Trophoblast cell (in vitro differentiated cells and primary cell): ENCODE measurements at regions not wholly inside any gene's neighbourhood (a gene's known extent, or its start where the extent isn't known, plus 50 kb on each side); places are given as distances from the start of the nearest gene placed in this dataset.

Source experiments
- DNase-seq, 2 donors: peaks; one replicate each; pipeline ENCODE4 v3.0.0-alpha.2; 2016
- H2AFZ ChIP-seq: 2 replicates; pipeline ENCODE4 v1.6.1; 2013; ENCODE audit warnings: low read length, moderate library complexity, mild to moderate bottlenecking; ENCODE audit not compliant: insufficient read depth, poor library complexity
- H2AK5ac ChIP-seq: 2 replicates; pipeline ENCODE4 v1.6.1; 2013; ENCODE audit warnings: mild to moderate bottlenecking, low read length
- H2BK120ac ChIP-seq: 2 replicates; pipeline ENCODE4 v1.6.1; 2013; ENCODE audit warnings: low read length, mild to moderate bottlenecking, moderate library complexity; ENCODE audit not compliant: insufficient read depth, poor library complexity
- H2BK12ac ChIP-seq: 2 replicates; pipeline ENCODE4 v1.6.1; 2013; ENCODE audit warnings: mild to moderate bottlenecking, low read length, moderate library complexity
- H2BK5ac ChIP-seq: 2 replicates; pipeline ENCODE4 v1.6.1; 2013; ENCODE audit warnings: low read length, low read depth, moderate library complexity, mild to moderate bottlenecking; ENCODE audit not compliant: poor library complexity
- H3K14ac ChIP-seq: 2 replicates; pipeline ENCODE4 v1.6.1; 2013; ENCODE audit warnings: mild to moderate bottlenecking, low read length
- H3K18ac ChIP-seq: 2 replicates; pipeline ENCODE4 v1.6.1; 2013; ENCODE audit warnings: mild to moderate bottlenecking, low read length
- H3K23ac ChIP-seq: 2 replicates; pipeline ENCODE4 v1.6.1; 2013; ENCODE audit warnings: low read length
- H3K27ac ChIP-seq: 2 replicates; pipeline ENCODE4 v1.5.1; 2013; ENCODE audit warnings: low read depth, mild to moderate bottlenecking, inconsistent platforms, low read length, moderate library complexity
- H3K27me3 ChIP-seq: 2 replicates; pipeline ENCODE4 v1.6.1; 2013; ENCODE audit warnings: inconsistent platforms, mild to moderate bottlenecking, low read length, moderate library complexity; ENCODE audit not compliant: insufficient read depth
- H3K36me3 ChIP-seq, 2 experiments: 1 replicate in 1 of 2; 2 replicates in 1 of 2; pipeline ENCODE4 v1.6.1; 2013; ENCODE audit warnings: low read length in 2 of 2, mild to moderate bottlenecking in 2 of 2, moderate library complexity in 1 of 2; ENCODE audit not compliant: insufficient read depth in 2 of 2, control insufficient read depth in 1 of 2
- H3K4ac ChIP-seq: 2 replicates; pipeline ENCODE4 v1.6.1; 2013; ENCODE audit warnings: low read depth, mild to moderate bottlenecking, low read length, moderate library complexity
- H3K4me1 ChIP-seq, 2 experiments: 1 replicate in 1 of 2; 2 replicates in 1 of 2; pipeline ENCODE4 v1.6.1; 2013; ENCODE audit warnings: low read length in 2 of 2, mild to moderate bottlenecking in 2 of 2, moderate library complexity in 1 of 2; ENCODE audit not compliant: insufficient read depth in 2 of 2, control insufficient read depth in 1 of 2
- H3K4me2 ChIP-seq: 2 replicates; pipeline ENCODE4 v1.6.1; 2013; ENCODE audit warnings: inconsistent platforms, mild to moderate bottlenecking, low read length, moderate library complexity
- H3K4me3 ChIP-seq: 2 replicates; pipeline ENCODE4 v1.5.1; 2013; ENCODE audit warnings: mild to moderate bottlenecking, low read depth, low read length, inconsistent platforms
- H3K79me1 ChIP-seq: one replicate; pipeline ENCODE4 v1.6.1; 2013; ENCODE audit warnings: low read length
- H3K79me2 ChIP-seq: 2 replicates; pipeline ENCODE4 v1.6.1; 2013; ENCODE audit warnings: low read length, mild to moderate bottlenecking; ENCODE audit not compliant: control insufficient read depth, insufficient read depth, poor library complexity
- H3K9ac ChIP-seq: 2 replicates; pipeline ENCODE4 v1.6.1; 2013; ENCODE audit warnings: mild to moderate bottlenecking, low read length
- H3K9me3 ChIP-seq: 2 replicates; pipeline ENCODE4 v1.6.1; 2013; ENCODE audit warnings: low read depth, mild to moderate bottlenecking, control low read depth, inconsistent platforms, low read length; ENCODE audit not compliant: insufficient read depth
- H4K12ac ChIP-seq: 2 replicates; pipeline ENCODE4 v1.6.1; 2013; ENCODE audit warnings: low read depth, mild to moderate bottlenecking, low read length, moderate library complexity
- H4K8ac ChIP-seq: 2 replicates; pipeline ENCODE4 v1.6.1; 2013; ENCODE audit warnings: low read depth, mild to moderate bottlenecking, low read length, moderate library complexity
- H4K91ac ChIP-seq: one replicate; pipeline ENCODE4 v1.6.1; 2013; ENCODE audit warnings: low read depth, mild to moderate bottlenecking, low read length, moderate library complexity
- WGBS: extraction: QIAGEN DNeasy Blood & Tissue Kit; methylation state at CpG from one replicate; pipeline ENCODE4 v1.1.7; 2013; ENCODE audit warnings: missing lambda C conversion rate; ENCODE audit not compliant: insufficient read length, insufficient coverage; ENCODE audit errors: extremely low coverage; 5-methylcytosine and 5-hydroxymethylcytosine counted together

DNA sequence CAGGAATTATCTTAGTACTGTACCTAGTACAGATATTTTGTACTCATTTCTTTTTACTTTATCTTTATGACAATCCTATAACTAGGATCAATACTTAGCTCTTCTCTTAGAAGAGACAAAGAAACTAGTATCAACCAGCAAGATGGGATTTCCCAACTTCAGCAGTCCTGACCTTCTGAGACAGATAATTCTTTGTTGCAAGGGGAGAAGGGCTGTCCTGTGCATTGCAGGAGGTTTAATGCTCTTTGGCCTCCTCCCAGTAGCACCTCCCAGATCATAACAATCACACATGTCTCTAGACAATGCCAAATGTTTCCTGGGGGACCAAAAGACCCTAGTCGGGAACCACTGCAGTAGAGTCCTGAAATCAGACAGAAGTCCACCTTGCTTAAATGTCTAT, 424.3 kb upstream of the DMAC1 start:
- Histone ChIP-seq H3K4ac (no peak overlapping the region), H3K18ac (no peak overlapping the region), H3K9ac (no peak overlapping the region), H3K23ac (no peak overlapping the region), H3K4me3 (no peak overlapping the region), H3K27ac (no peak overlapping the region), H3K79me2 (no peaks in the 10 kb centered on the region), H3K4me1 (no peaks in the 10 kb centered on the region), H2AFZ (no peak overlapping the region), H2AK5ac (no peak overlapping the region), H2BK120ac (no peak overlapping the region), H3K36me3 (no peaks in the 10 kb centered on the region), H4K12ac (no peak overlapping the region), H2BK12ac (no peak overlapping the region), H3K14ac (no peak overlapping the region), H4K8ac (no peak overlapping the region), H3K27me3 (no peaks in the 10 kb centered on the region), H4K91ac (no peak overlapping the region), H2BK5ac (no peak overlapping the region), H3K79me1 (no peaks in the 10 kb centered on the region), H3K9me3 (no peaks in the 10 kb centered on the region), H3K4me2 (no peak overlapping the region)
- WGBS: no CpG with 5 or more reads among the region's 1 CpG
- DNase-seq: no peak

GRCh38 chr9:8221462-8221861, 421.9 kb upstream of the DMAC1 start:
- Histone ChIP-seq H4K91ac (no peak overlapping the region), H2AFZ (no peak overlapping the region), H3K79me1 (no peaks in the 10 kb centered on the region), H3K4me2 (no peak overlapping the region), H3K4me3 (no peak overlapping the region), H3K27ac (no peak overlapping the region), H3K9me3 (no peaks in the 10 kb centered on the region), H3K9ac (no peak overlapping the region), H2BK5ac (no peak overlapping the region), H2AK5ac (no peak overlapping the region), H3K4ac (no peak overlapping the region), H3K27me3 (no peaks in the 10 kb centered on the region), H3K36me3 (no peaks in the 10 kb centered on the region), H2BK12ac (no peak overlapping the region), H3K14ac (no peak overlapping the region), H3K23ac (no peak overlapping the region), H3K18ac (no peak overlapping the region), H2BK120ac (no peak overlapping the region), H3K4me1 (no peaks in the 10 kb centered on the region), H3K79me2 (no peaks in the 10 kb centered on the region), H4K12ac (no peak overlapping the region), H4K8ac (no peak overlapping the region)
- DNase-seq: no peak
- no CpG with 5 or more reads among the region's 4 CpGs for WGBS

DNA sequence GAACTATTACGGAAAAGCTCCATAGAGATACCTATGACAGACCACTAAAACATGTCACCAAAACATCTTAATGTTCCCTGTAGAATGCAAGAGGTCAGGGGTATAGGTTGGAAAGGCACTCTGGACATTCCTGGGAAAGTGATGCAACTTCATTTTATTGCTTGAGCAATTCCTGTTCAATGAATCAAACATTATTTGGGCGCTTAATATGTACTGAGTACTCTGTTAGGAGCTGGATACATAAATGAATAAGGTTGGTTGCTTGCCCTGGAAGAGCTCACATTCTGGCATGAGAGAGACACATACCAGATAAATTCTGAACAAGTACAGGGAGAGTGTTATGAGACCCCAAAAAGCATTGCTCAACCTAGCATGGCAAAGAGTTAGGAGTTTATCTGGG, 408.9 kb upstream of the DMAC1 start:
- Histone ChIP-seq H3K23ac (no peak overlapping the region), H3K27me3 (no peaks in the 10 kb centered on the region), H3K36me3 (no peaks in the 10 kb centered on the region), H4K91ac (no peak overlapping the region), H2AFZ (no peak overlapping the region), H3K9me3 (no peaks in the 10 kb centered on the region), H3K4me3 (no peak overlapping the region), H2BK120ac (no peak overlapping the region), H2AK5ac (no peak overlapping the region), H2BK5ac (no peak overlapping the region), H3K4me1 (no peaks in the 10 kb centered on the region), H4K8ac (no peak overlapping the region), H3K4me2 (no peak overlapping the region), H2BK12ac (no peak overlapping the region), H3K4ac (no peak overlapping the region), H3K79me2 (no peaks in the 10 kb centered on the region), H3K14ac (no peak overlapping the region), H4K12ac (no peak overlapping the region), H3K9ac (no peak overlapping the region), H3K79me1 (no peaks in the 10 kb centered on the region), H3K27ac (no peak overlapping the region), H3K18ac (no peak overlapping the region)
- no peak for DNase-seq
- no CpG with 5 or more reads among the region's 2 CpGs for WGBS

GRCh38 chr9:8207596-8207995, 408.0 kb upstream of the DMAC1 start:
- Histone ChIP-seq H3K79me2 (no peaks in the 10 kb centered on the region), H2BK120ac (no peak overlapping the region), H3K9ac (no peak overlapping the region), H3K79me1 (no peaks in the 10 kb centered on the region), H3K36me3 (no peaks in the 10 kb centered on the region), H3K18ac (no peak overlapping the region), H3K14ac (no peak overlapping the region), H3K9me3 (no peaks in the 10 kb centered on the region), H2AFZ (no peak overlapping the region), H4K12ac (no peak overlapping the region), H4K91ac (no peak overlapping the region), H3K23ac (no peak overlapping the region), H3K4me1 (no peaks in the 10 kb centered on the region), H3K4me2 (no peak overlapping the region), H2AK5ac (no peak overlapping the region), H2BK5ac (no peak overlapping the region), H2BK12ac (no peak overlapping the region), H3K4me3 (no peak overlapping the region), H3K4ac (no peak overlapping the region), H3K27ac (no peak overlapping the region), H4K8ac (no peak overlapping the region), H3K27me3 (no peaks in the 10 kb centered on the region)
- WGBS: no CpG with 5 or more reads among the region's 1 CpG
- DNase-seq: no peak
